ENCODE measurements at regions not wholly inside any gene's neighbourhood (a gene's known extent, or its start where the extent isn't known, plus 50 kb on each side); places are given as distances from the start of the nearest gene placed in this dataset.

GRCh38 chr20:54372313-54372712, 103.1 kb upstream of the DOK5 start:
- ChIA-PET POLR2A (ENCODE audit: partially characterized antibody) (no interaction called here), CTCF (ENCODE audit: partially characterized antibody) (no interaction called here)
- Histone ChIP-seq H2BK5ac (ENCODE audit: low read depth, low read length) (no peak overlapping the region), H2AK5ac (ENCODE audit: low read depth, low read length) (no peak overlapping the region), H3K9ac (replicated peaks in 1 of 4; ENCODE audit: extremely low read depth in 1 of 4, low read depth in 3 of 4, low read length in 3 of 4) (no peak overlapping the region), H3K27ac (ENCODE audit: low read depth, low read length) (no peak overlapping the region), H3K4me1 (replicated peaks in 1 of 4; ENCODE audit: control insufficient read depth in 3 of 4, insufficient read depth in 4 of 4, low read length in 3 of 4) (no peaks in the 10 kb centered on the region; a peak in 1 of 7 replicates), H2BK120ac (replicated peaks; ENCODE audit: low read depth, low read length) (no peak overlapping the region), H3K79me2 (ENCODE audit: control insufficient read depth in 1 of 2, insufficient read depth in 2 of 2, low read length in 2 of 2) (no peaks in the 10 kb centered on the region), H4K20me1 (replicated peaks in 1 of 2; ENCODE audit: control insufficient read depth in 1 of 2, insufficient read depth in 2 of 2, low read length in 2 of 2) (no peaks in the 10 kb centered on the region), H3K18ac (ENCODE audit: extremely low read depth, low read length) (no peak overlapping the region), H3K4me2 (ENCODE audit: insufficient read depth in 1 of 2, low read depth in 2 of 2, low read length in 2 of 2) (no peak overlapping the region), H3K14ac (ENCODE audit: insufficient read length) (no peak overlapping the region), H2BK12ac (ENCODE audit: low read depth, low read length) (no peak overlapping the region), H3K23ac (ENCODE audit: insufficient read length) (no peak overlapping the region), H3K23me2 (ENCODE audit: low read depth, low read length) (no peaks in the 10 kb centered on the region), H4K8ac (ENCODE audit: extremely low read depth, insufficient read depth, low read length) (no peak overlapping the region), H3K36me3 (ENCODE audit: control insufficient read depth in 2 of 4, insufficient read depth in 4 of 4, low read length in 3 of 4) (no peaks in the 10 kb centered on the region), H3K9me3 (ENCODE audit: insufficient read depth in 2 of 2, low read depth in 1 of 2, low read length in 1 of 2) (no peaks in the 10 kb centered on the region), H3K27me3 (replicated peaks in 1 of 4; ENCODE audit: control insufficient read depth in 3 of 4, extremely low read depth in 1 of 4, insufficient read depth in 3 of 4, low read length in 3 of 4) (no peaks in the 10 kb centered on the region; a peak in 1 of 7 replicates), H2AFZ (ENCODE audit: low read length) (no peak overlapping the region), H3K4me3 (ENCODE audit: extremely low read depth in 1 of 4, insufficient read depth in 2 of 4, low read depth in 3 of 4, low read length in 4 of 4) (no peak overlapping the region), H3K4ac (replicated peaks; ENCODE audit: insufficient read length, low read depth, low read length) (no peak overlapping the region), H4K5ac (ENCODE audit: insufficient read length, low read depth, low read length) (no peak overlapping the region), H2BK15ac (ENCODE audit: low read length) (no peak overlapping the region), H2BK20ac (ENCODE audit: low read length) (no peak overlapping the region), H3K56ac (replicated peaks; ENCODE audit: insufficient read length, low read depth, low read length) (no peak overlapping the region), H3K79me1 (ENCODE audit: low read depth, low read length) (no peaks in the 10 kb centered on the region), H4K91ac (replicated peaks; ENCODE audit: insufficient read length, low read length) (no peak overlapping the region)
- DNase-seq (ENCODE audit: low read depth in 1 of 2, low spot score in 2 of 2) (no peak), FAIRE-seq (no peak)
- WGBS, 2 experiments (ENCODE audit: extremely low coverage in 1 of 2, insufficient coverage in 1 of 2, insufficient read length in 1 of 2, insufficient replicate concordance in 2 of 2, low coverage in 1 of 2, low lambda C conversion rate in 2 of 2, missing lambda C conversion rate in 1 of 2), result 68% methylated on average over 1 of the region's 1 CpG; no CpG with 5 or more reads in 1 of the 2 experiments
- no peak for TF ChIP-seq BRCA1 (IDR thresholded peaks at IDR 0.05; ENCODE audit: low read depth, low read length)
- TF ChIP-seq USF2 (IDR thresholded peaks at IDR 0.05; ENCODE audit: low read length), result no peak
- TF ChIP-seq SIRT6 (IDR thresholded peaks at IDR 0.05; ENCODE audit: low read length), result no peak
- TF ChIP-seq POLR2A (IDR thresholded peaks at IDR 0.05; ENCODE audit: control extremely low read depth in 1 of 2, low read depth in 2 of 2, low read length in 2 of 2), result no peak

Data from H1 (cell line).